ENCODE measurements at regions not wholly inside any gene's neighbourhood (a gene's known extent, or its start where the extent isn't known, plus 50 kb on each side); places are given as distances from the start of the nearest gene placed in this dataset.
"Not testable (repeated sequence)": the region's sequence is repeated elsewhere in the genome, so short reads cannot be mapped to it uniquely, and the experiment has no call there.

DNA sequence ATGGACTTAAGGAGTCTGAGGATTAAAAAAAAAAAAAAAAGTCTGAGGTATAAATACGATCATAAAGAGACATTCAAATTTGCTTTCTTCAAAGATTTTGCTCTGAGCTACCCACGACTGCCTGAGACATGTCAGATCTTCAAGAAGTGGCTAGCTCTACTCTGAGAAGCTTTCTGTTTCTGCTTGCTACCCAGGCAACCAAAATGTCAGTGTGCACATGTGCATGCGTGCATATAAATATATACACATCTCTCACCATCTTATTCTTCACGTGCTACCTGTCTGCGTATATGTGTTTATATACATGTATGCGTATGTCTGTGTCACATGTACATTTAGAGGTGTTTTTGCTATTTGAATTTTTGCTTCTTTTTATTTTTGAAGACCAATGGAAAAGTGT is 299.6 kb upstream of the STXBP5 start:
- DNase-seq = no peak

DNA sequence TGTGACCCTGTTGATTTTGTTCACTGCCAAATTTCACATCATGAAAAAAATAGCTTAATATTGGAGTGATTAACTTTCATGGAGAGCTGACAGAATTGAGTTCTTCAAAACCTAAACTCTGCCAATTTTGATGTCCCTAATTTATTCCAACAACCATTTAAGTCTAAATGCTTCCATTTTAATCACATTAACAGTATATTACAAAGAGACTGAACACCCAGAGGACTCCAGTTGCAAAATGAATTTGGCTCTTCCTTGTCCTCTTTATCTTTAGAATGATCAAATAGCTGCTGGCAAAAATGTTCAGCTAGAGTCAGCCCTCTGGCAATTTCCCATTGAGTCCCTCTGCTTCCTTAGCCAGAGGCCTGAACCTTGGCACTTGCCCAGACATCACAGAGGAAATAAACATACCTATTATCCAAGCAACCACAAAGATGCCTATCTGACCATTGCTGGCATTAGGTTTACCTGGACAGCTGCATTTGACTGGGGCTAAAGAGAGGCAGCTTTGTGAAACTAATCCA is 299.0 kb upstream of the STXBP5 start:
- DNase-seq = no peak

DNA sequence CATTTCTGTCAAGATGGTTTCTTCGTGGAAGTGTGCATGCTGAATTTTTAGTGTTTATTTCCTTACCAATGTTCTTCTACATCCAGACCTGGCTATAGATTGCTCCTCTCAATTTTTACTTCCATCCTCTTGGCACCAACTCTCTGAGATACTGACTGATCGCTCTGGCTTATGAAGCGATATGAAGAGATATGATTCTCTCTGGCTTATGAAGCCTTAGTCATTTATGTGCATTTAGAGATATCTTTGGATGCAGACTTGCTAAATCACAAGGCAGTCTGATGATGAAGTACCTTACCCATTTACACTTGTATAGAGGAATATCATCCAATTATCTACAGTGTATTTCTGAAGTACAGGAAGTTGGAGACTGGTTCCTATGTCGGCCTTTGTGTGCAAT is 295.4 kb upstream of the STXBP5 start:
- no peak for DNase-seq

DNA sequence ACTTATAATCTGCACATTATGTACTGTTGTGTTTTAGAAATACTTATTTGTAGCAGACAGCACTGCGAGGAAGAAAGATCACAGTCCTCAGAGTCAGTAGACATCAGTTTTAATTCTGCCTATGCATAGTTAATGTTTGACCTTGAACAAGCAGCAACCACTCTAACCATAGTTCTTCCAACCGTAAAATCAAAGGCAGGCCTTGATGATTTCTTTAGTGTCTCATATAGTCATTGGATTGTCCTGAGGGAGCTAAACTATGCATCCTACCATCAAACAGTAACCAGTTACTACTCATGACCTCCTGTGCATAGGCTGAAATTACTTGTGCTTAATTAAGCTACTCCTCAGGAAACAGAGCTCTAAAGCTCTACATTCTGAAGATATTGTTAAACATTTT is 294.8 kb upstream of the STXBP5 start:
- DNase-seq = no peak

DNA sequence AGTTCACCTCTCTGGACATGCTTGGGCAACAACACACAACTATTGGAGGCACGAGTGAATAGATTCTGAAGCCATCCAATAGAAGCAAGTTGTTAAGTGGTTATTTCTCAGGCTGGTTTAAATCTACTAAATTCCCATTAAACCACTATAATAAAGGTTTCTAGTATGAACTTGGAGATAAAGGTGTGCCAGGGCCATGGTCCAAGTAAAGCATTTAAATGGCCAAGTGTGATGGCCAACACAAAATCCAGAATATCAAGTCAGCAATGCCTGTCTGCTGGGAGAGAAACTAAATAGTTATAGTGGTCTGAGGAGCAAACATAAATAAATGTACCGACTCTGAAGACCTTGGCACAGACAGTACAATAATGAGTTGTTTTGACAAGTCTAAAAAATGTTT is 294.3 kb upstream of the STXBP5 start:
- no peak for DNase-seq

DNA sequence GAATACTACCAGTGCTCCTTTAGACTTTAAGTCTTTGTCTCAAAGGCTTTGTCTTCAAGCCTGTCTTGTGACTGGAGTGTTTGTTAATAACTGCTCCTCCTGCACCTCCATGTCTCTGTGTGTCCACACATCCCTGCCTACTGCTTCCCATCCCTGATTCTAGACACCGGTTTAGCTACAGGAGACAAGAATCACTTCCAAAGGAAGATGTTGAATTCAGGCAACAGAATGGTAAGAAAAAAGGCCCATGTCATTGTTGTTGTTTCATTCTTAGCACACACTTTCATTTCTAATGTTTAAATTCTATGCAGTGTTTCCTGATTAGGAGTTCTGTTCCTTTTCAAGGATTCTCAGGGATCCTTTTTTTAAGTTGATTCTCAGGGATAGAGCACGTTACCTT is 293.6 kb upstream of the STXBP5 start:
- no peak for DNase-seq

DNA sequence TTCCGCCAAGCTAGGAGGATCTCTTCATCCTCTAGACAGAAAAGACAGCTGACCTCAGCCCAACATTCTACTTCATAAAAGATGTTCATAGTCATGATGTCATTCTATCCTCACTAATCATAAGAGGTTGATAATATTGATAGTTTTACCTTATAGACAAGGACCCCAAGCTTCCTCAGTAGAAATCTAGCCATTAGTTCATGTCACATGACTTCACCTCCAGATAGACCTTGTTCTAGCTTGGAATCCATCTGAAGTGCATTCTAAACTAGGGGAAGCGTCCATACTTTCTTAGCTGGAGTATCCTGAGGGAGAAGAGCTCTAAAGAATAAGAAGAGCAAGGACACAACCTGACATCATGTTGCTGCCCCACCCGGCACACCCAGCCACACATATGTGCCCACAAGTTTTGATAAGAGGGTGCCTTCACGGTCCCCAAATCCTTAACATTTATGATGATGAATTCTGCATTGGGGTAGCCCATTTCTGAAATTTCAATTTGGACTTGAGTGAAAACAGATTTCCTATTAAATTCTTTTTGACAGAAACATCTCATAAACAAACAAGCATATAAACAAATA is 292.5 kb upstream of the STXBP5 start:
- no peak for DNase-seq

DNA sequence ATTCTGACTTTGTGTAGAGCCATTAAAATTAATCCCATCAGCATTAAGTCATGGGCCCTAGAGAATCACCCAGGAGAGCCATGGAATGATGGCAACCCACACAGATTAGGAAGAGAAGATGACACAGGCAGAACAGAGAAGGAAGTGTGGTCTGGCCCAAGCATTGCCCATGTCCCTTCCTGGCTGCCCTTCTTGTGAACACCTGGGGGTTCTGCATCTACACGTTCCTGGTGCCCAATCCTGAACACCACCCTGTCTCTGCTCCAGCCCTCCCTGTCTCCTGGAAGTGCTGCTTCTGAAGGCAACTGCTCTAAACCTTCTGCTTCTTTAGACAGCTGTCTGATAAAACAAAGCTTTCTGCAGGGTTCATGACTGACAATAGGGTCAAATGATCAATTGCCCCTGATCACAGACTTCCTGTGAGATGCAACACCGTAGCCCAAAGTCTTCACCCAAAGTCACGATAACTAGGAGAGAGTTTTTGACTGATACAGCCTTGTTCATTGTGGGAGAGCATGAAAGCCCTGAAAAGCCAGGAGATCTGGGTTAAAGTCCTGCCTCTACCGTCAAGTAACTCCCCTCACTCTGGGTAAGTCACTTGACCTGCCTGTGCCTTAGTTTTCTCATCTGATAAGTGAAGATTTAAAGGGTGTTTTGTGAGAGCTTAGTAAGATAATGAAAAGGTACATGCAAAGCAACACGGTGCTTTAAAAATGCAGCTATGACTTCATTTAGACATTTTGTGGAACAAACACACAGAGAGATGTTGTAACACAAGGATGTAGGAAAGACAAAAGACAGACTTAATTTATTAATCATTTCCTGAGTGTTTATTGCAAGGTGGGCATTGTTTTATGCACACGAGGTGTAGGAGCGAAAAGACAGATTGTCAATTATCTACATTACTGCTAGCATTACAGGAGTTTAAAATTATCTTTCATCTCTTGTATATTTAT is 291.2 kb upstream of the STXBP5 start:
- no peak for DNase-seq

DNA sequence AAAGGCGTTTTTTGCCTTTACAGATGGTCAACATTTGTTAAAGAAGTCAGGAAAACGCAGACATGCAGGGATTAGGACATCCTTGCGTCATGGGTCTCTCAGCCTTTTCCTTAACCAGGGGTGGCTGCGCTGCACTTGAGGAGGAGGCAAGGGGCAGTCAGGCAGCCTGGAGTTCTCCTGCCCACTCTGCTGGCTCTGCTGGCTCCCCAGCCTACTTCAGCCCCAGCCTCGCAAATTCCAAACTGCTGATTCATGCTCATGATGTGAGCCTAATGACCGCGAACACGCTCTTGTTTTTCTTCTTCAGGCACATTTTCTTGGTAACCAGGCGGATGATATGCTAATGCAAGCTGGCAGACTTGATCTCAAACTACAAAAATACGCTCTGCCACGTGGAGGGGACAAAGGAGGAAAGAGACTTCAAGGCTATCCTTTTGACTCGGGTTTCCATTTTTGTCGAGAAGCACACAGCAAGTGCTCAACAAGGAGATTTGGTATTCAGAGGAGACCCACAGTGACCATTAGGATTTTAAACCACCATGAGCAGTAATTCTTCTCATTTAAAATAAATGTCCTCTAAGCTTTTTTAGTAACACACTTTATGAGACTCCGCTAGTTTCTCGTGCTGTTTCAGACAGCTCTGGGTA is 290.3 kb upstream of the STXBP5 start:
- peak; percentile 80 for DNase-seq

DNA sequence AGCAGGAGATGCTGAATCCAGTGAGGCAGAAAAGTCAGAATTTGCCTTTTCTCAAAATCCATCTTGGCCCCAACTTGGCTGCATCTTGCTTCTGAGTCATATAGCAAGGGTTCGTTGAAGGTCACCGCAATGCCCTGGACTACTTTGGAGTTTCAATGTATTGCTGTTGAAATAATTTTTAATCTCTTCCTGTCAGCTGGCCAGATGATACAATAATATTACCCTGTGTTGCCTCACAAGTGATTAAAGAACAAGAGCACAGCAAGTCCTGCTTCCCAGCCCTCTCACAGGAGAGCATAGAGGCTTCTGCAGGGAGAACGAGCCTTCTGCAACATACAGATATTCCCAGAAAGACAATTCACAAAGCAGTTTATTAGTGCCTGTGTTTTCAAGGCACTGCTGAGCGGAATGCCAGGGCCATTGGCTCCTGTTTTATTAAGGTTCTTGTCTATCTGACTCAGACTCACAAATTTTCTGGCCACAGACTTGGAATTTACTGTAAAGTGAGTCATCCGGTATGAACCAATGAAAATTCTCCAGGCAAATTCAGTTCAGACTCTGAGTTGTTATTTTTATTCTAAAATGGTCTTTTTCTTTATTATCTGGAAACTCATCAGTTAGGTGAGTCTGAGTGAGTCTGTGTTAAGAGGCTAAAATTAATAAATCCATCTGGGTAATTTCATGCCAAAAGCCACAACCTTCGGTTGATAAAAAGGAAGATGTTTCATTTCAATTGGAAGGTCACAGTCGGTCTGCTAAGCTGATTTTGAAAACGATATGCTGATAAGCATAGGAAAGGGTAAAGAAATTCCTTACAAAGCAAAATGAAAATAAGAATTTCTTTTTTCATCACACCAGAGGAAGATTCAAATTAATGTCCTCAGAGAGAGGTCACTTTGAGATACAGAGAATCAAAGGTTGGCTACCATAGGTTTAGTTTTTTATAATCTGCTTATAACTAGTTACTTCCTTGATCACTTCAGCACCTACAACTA is 289.4 kb upstream of the STXBP5 start:
- peak; percentile 52 for DNase-seq

DNA sequence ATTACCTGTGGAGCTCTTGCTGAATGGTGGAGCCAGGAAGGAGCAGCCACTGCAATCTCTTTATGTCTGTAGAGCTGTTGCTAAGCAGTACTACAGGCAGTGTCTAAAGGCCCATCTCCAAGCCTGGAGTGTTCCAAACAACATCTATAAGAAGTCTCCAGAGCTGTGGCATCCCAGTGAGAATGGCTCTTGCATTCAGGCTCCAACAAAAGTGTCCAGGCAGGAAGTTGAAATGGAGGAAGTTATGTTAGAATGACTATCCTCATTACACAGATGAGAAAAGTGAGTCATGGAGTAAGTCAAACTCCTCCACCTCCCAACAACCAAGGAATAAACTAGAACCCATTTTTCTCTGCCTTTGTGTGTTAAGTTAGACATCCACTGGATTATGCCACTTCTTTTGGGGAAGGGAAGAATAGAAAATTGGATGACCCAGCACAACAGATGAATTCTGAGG is 288.5 kb upstream of the STXBP5 start:
- DNase-seq = no peak

DNA sequence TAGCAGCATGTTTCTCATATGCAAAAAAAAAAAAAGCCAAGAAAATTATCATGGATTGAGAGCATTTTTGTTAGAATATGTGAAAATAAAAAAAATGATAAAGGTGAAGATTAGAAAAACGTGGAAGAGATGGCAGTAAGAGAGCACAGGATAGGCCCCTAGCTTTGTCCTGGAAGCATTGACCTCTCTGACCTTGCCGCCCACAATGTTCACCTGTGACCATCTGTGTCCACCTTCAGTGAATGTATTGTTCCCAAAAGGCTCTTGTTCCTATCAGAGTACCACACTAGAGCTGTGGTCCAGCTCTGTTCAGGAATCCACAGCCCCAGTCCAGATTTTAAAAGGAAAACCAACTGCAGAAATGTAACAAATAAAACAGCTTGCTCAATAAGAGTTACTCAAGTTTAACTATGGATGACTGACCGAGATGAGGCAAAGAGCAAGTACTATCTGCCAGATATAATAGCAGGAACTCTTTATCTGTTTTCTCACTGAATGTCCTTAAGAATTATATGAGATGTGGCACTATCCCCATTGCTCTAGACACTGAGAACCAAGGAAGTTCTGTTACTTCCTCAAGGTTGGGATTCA is 287.7 kb upstream of the STXBP5 start:
- DNase-seq = no peak

DNA sequence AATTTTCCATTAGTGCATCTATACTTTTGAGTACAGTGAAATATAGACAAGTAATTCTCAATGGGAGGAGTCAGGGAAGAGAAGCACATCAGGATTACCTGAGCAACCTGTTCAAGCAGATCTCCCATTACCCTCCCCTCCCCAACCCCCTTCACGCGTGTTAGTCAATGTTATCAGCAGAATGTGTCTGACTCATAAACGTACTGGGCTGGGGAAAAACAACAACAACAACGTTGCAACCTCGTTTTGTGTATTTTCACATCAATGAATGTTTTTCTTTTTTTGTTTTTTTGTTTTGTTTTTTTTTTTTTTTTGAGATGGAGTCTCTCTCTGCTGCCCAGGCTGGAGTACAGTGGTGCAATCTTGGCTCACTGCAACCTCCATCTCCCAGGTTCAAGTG is 287.0 kb upstream of the STXBP5 start:
- DNase-seq = no peak

DNA sequence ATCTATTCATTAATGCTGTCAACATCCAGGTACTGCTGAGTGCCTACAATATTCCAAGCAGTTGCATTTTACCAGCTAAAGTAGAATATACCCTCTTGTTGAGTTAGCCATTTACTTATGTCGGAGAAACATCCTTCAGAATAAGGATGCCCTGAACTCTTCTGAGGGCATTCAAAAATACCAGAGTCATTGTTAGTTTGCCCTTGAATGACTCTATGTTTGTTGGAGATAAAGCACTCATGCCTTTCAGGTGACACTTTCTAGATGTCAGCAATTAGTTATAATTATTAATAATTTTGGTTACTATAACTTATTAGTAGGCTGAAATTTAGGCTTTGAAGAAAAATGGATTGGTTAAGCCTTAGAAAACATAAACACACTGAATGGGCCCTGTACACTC is 286.2 kb upstream of the STXBP5 start:
- no peak for DNase-seq

DNA sequence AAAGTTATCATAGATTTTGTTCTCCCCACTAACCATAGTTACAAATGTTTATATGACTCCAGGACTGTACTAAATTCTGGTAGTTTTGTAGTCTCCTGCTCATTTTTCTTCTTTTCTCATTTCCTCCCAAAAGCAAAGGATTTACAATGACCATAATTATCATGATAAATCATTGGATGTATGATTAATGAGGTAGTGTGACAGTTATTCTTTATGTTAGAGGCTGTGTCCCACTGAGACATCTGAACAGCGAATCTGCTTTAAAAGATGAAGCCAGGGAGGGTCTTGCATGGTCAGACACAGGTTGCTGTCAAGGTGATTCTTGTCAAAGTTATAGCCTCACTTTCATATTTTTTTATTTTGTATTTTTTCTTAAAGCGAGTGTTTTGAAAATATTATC is 285.2 kb upstream of the STXBP5 start:
- DNase-seq = no peak

DNA sequence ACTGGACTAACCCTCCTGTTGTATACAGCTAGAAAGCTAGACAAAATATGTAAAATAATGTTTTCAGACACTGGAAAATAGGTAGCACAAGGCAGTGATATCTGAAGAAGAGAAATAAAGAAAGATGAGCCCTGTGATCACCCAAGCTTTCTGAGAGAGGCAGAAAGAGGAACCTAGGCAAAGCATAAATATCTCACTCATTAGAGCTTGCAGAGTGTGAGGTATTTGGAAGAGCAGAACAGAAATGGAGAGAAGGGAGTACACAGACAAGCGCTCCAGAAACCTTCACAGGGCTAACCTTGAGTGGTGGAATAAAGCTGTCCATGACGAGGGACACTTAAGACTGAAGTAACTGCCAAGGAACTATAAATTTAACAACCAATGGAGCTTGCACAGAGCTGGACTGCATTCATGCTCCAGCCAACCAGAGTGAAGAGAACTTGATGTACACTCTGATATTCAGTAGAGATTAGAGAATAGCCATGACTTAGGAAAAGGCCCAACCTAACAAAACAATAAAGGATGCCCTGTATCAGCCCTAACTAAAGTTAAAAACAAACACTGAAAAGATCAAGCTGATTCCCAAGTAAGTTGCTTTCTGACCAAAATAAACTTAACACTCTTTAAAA is 280.9 kb upstream of the STXBP5 start:
- no peak for DNase-seq

DNA sequence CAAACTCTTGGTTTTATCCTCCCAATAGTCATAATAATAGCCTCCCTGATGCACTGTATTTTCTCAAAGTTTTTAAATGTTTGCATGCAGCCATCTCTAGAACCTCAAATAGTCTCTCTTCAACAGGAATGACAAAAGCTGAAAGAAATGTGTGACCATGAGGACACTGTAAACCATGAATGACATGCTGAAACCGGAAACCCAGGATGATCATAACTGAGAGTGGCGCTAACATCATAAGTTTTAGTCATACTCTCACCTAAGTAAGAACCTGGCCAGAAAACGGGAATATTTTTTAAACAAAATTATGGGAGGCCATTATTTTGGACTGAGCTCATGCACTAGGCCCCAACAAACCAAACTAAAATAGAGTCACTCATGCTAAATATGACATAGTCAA is 278.4 kb upstream of the STXBP5 start:
- DNase-seq = no peak

DNA sequence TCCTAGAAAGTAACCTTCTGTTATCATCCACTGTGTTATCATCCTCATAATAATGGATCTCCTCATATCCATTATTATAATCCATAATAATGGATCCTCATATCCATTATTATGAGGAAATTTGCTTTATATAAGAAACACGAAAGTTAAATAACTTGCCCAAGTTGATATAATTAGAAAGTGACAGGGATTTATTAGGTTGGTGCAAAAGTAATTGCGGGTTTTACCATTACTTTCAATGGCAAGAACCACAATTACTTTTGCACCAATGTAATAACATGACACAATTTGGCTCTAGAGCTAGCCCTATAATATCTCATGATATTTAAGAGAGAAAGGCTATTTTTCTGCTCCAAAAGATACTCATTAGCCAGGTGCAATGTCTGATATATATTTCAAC is 275.7 kb upstream of the STXBP5 start:
- no peak for DNase-seq

DNA sequence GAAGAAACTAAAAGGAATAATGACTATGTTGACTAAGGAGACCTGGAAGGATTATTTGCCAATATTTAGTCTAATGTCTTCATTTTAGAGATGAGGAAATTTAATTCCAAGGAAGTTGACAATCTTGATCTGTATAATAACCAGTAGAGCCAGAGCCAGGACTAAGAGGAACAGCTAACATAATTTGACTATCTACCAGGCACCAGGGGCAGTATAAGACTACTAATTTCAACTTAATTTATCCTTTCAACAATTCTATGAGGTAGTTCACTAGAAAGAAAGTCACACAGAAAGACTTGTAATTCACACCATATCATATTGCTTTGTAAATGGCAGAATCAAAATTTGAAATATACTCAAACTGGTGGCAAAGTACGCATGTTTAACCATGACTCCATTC is 273.0 kb upstream of the STXBP5 start:
- no peak for DNase-seq

DNA sequence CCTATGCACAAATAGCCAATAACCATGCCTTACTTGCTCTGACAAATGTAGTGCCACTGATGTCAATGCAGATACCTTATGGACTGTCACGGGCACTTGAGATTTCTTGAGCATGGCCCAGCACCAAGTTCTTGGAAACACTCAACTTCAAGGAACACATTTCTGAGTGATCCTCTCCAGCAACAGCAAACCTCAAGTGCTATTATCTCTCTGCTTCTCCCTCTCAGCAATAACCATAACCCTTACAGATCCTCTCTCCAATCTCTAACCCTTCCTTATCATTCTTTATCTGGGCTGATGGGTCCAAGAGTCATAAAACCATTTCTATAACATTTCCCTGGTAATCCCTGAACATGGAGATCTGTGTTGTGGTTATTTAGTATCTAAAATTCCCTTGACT is 266.9 kb upstream of the STXBP5 start:
- DNase-seq = no peak

DNA sequence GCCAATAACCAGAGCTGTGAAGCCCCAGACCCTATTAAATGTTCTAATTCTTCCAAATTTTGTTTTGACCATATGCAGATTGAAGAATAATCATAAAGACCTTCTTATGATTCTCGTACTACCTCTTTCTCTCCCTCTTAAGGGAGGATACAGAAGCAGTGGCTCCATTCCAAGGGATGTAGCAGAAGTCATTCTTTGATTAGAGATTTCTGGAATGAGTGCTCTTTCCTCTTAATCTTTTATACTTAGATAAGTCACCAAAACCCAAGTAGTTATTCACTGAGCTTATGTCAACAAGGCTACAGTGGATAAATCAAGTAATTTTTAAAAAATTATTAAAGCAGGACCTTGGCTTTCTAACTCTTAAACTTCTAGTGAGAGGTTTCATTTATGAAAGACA is 266.0 kb upstream of the STXBP5 start:
- DNase-seq = no peak

DNA sequence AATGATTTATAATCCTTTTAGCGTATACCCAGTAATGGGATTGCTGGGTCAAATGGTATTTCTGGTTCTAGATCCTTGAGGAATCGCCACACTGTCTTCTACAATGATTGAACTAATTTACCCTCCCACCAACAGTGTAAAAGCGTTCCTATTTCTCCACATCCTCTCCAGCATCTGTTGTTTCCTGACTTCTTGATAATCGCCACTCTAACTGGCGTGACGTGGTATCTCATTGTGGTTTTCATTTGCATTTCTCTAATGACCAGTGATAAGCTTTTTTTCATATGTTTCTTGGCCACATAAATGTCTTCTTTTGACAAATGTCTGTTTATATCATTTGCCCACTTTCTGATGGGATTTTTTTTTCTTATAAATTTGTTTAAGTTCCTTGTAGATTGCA is 264.8 kb upstream of the STXBP5 start:
- not testable (repeated sequence) for DNase-seq

All from GOT3 (cell line).